CD14-positive monocyte (primary cell): ENCODE measurements at regions not wholly inside any gene's neighbourhood (a gene's known extent, or its start where the extent isn't known, plus 50 kb on each side); places are given as distances from the start of the nearest gene placed in this dataset.
A peak's percentile ranks its signal among the peaks of the same experiment; 100 is the strongest.

Source experiments
- DNase-seq, 3 donors: peaks; one replicate each; pipeline ENCODE4 v3.0.0-alpha.2; 2011 to 2022
- H2AFZ ChIP-seq: 2 replicates; pipeline ENCODE4 v1.6.0; 2012; ENCODE audit warnings: mild to moderate bottlenecking, low read depth, low read length, inconsistent platforms; ENCODE audit not compliant: insufficient read depth, poor library complexity, severe bottlenecking
- H3K27ac ChIP-seq, 2 donors: 1 replicate in 1 of 2; 2 replicates in 1 of 2; pipeline ENCODE4 v1.5.1; 2012 to 2013; ENCODE audit warnings: low read length in 2 of 2, control low read depth in 1 of 2, inconsistent platforms in 1 of 2, low read depth in 1 of 2, mild to moderate bottlenecking in 1 of 2
- H3K27me3 ChIP-seq, 2 donors: one replicate each; pipeline versions ENCODE4 v1.6.0 to v1.6.1; 2011 to 2013; ENCODE audit warnings: low read length in 2 of 2; ENCODE audit not compliant: control insufficient read depth in 2 of 2, insufficient read depth in 2 of 2
- H3K36me3 ChIP-seq, 2 donors: replicated peaks in 1 of 2; 1 replicate in 1 of 2; 2 replicates in 1 of 2; pipeline versions ENCODE4 v1.5.1 to v1.6.1; 2012 to 2013; ENCODE audit warnings: low read length in 2 of 2, control low read depth in 1 of 2, inconsistent platforms in 1 of 2, mild to moderate bottlenecking in 1 of 2; ENCODE audit not compliant: insufficient read depth in 2 of 2, control insufficient read depth in 1 of 2
- H3K4me1 ChIP-seq, 2 donors: 1 replicate in 1 of 2; 2 replicates in 1 of 2; pipeline versions ENCODE4 v1.5.1 to v1.6.1; 2012 to 2013; ENCODE audit warnings: low read length in 2 of 2, control low read depth in 1 of 2, inconsistent platforms in 1 of 2, mild to moderate bottlenecking in 1 of 2, moderate library complexity in 1 of 2; ENCODE audit not compliant: insufficient read depth in 2 of 2, control insufficient read depth in 1 of 2
- H3K4me2 ChIP-seq: replicated peaks from 2 replicates; pipeline ENCODE3; 2012; ENCODE audit warnings: low read length, moderate library complexity, mild to moderate bottlenecking; ENCODE audit not compliant: poor library complexity, severe bottlenecking; ENCODE audit errors: extremely low read depth
- H3K4me3 ChIP-seq, 3 experiments: fragments of 200-600 bp in 1 of 3; sonication (generic) in 1 of 3; replicated peaks in 1 of 3; 1 replicate in 2 of 3; 2 replicates in 1 of 3; pipeline ENCODE4 v1.5.1; 2011 to 2013; ENCODE audit warnings: low read length in 3 of 3, mild to moderate bottlenecking in 3 of 3, control low read depth in 2 of 3, low read depth in 2 of 3, inconsistent platforms in 1 of 3, moderate library complexity in 1 of 3
- H3K79me2 ChIP-seq: 2 replicates; pipeline ENCODE4 v1.6.0; 2012; ENCODE audit warnings: mild to moderate bottlenecking, control low read depth, inconsistent platforms, low read length, moderate library complexity; ENCODE audit not compliant: insufficient read depth
- H3K9ac ChIP-seq: 2 replicates; pipeline ENCODE4 v1.6.0; 2017; ENCODE audit warnings: low read length, mild to moderate bottlenecking; ENCODE audit not compliant: insufficient read depth, poor library complexity, severe bottlenecking
- H3K9me3 ChIP-seq, 2 donors: replicated peaks in 1 of 2; 1 replicate in 1 of 2; 2 replicates in 1 of 2; pipeline versions ENCODE4 v1.5.1 to v1.6.1; 2012 to 2013; ENCODE audit warnings: low read length in 2 of 2, control low read depth in 1 of 2; ENCODE audit not compliant: control insufficient read depth in 1 of 2, insufficient read depth in 1 of 2
- H4K20me1 ChIP-seq: 2 replicates; pipeline ENCODE4 v1.6.0; 2012; ENCODE audit warnings: mild to moderate bottlenecking, low read length, control low read depth, moderate library complexity; ENCODE audit not compliant: insufficient read depth
- H3K27ac Mint-ChIP-seq, 7 donors: one replicate each; pipeline ENCODE4 v1.8.0; 2020; ENCODE audit warnings: mild to moderate bottlenecking in 7 of 7, mixed read lengths in 7 of 7, moderate library complexity in 6 of 7, inconsistent platforms in 2 of 7
- H3K27me3 Mint-ChIP-seq, 3 donors: one replicate each; pipeline ENCODE4 v1.8.0; 2021 to 2022; ENCODE audit warnings: low read depth in 3 of 3, mild to moderate bottlenecking in 3 of 3, mixed read lengths in 3 of 3, moderate library complexity in 3 of 3, inconsistent platforms in 1 of 3
- H3K36me3 Mint-ChIP-seq, 2 donors: one replicate each; pipeline ENCODE4 v1.8.0; 2020; ENCODE audit warnings: mixed read lengths in 2 of 2, inconsistent platforms in 1 of 2, mild to moderate bottlenecking in 1 of 2
- H3K4me1 Mint-ChIP-seq: one replicate; pipeline ENCODE4 v1.8.0; 2020; ENCODE audit warnings: mild to moderate bottlenecking, mixed read lengths
- H3K4me3 Mint-ChIP-seq, 2 donors: one replicate each; pipeline ENCODE4 v1.8.0; 2020; ENCODE audit warnings: mild to moderate bottlenecking in 2 of 2, mixed read lengths in 2 of 2, moderate library complexity in 1 of 2
- H3K9me3 Mint-ChIP-seq, 7 donors: one replicate each; pipeline ENCODE4 v1.8.0; 2020 to 2022; ENCODE audit warnings: mixed read lengths in 7 of 7, mild to moderate bottlenecking in 6 of 7, moderate library complexity in 6 of 7, inconsistent platforms in 2 of 7
- WGBS: methylation state at CpG from one replicate; pipeline ENCODE4 v1.1.5; 2013; ENCODE audit warnings: missing lambda C conversion rate; ENCODE audit not compliant: insufficient coverage; 5-methylcytosine and 5-hydroxymethylcytosine counted together
- intact Hi-C, 2 donors: fragments of 100-400 bp; cut with micrococcal nuclease; formaldehyde crosslinking; loops; one replicate each; pipeline versions ENCODE4 v1.15.0 to v1.15.1; 2023
- TF ChIP-seq, protein P1 (sequence below): fragments of 200-600 bp; IDR thresholded peaks from one replicate; pipeline ENCODE4 v1.8.0; 2022; ENCODE audit warnings: antibody characterized with exemption, mild to moderate bottlenecking

DNA sequence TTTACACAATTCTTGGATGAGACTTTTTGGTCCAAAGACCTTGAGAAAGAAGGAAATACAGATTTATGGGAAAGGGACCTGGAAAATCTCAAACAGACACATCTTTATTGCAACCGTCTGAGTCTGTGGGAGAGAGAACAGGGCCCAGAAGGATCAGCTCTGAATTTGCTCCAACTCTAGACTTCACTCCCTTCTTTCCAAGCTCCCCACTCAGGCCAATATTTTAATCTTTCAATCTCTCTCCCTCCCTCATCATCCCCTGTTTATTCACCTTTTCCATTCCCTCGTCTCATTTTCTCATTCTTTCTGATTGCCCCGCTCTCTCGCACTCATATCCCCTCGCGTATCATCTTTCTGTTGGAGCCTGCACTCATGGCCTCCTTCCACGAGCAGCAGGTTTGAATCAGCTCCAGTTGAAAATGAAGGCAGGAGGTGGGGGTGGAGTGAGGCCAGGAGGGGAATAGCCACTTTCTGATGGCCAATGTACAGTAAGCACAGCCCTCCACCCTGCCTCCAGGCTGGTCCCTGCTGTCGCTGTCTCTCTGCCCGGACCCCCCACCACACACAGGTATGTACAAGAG lies 63.6 kb upstream of the BOC start:
- no peaks in the 10 kb centered on the region for H3K79me2 ChIP-seq
- peaks cover 0 to 4% (median 1%) of the 10 kb centered on the region in 3 donors for H3K27me3 Mint-ChIP-seq
- H3K4me3 ChIP-seq, result no peak overlapping the region
- no peak overlapping the region for H3K9ac ChIP-seq
- H3K4me1 ChIP-seq, result no peaks in the 10 kb centered on the region
- WGBS, result 100% methylated on average over 7 of the region's 9 CpGs
- no peaks in the 10 kb centered on the region for H3K4me1 Mint-ChIP-seq
- intact Hi-C loops, result no loop called here
- no peaks in the 10 kb centered on the region for H3K9me3 ChIP-seq
- no peak for DNase-seq
- peak overlapping the region in 2 of 7 donors; percentile 55 to 70 for H3K27ac Mint-ChIP-seq
- H3K4me3 Mint-ChIP-seq, result no peak overlapping the region
- H3K36me3 Mint-ChIP-seq, result no peaks in the 10 kb centered on the region
- H3K27me3 ChIP-seq, result no peaks in the 10 kb centered on the region
- H3K4me2 ChIP-seq, result no peak overlapping the region
- no peak overlapping the region for H3K27ac ChIP-seq
- H4K20me1 ChIP-seq, result no peaks in the 10 kb centered on the region
- no peak overlapping the region for H2AFZ ChIP-seq
- H3K9me3 Mint-ChIP-seq, result peaks cover 0 to 2% (median 0%) of the 10 kb centered on the region in 7 donors
- TF ChIP-seq, protein P1, sequence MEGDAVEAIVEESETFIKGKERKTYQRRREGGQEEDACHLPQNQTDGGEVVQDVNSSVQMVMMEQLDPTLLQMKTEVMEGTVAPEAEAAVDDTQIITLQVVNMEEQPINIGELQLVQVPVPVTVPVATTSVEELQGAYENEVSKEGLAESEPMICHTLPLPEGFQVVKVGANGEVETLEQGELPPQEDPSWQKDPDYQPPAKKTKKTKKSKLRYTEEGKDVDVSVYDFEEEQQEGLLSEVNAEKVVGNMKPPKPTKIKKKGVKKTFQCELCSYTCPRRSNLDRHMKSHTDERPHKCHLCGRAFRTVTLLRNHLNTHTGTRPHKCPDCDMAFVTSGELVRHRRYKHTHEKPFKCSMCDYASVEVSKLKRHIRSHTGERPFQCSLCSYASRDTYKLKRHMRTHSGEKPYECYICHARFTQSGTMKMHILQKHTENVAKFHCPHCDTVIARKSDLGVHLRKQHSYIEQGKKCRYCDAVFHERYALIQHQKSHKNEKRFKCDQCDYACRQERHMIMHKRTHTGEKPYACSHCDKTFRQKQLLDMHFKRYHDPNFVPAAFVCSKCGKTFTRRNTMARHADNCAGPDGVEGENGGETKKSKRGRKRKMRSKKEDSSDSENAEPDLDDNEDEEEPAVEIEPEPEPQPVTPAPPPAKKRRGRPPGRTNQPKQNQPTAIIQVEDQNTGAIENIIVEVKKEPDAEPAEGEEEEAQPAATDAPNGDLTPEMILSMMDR, result no peak
- no peaks in the 10 kb centered on the region for H3K36me3 ChIP-seq

DNA sequence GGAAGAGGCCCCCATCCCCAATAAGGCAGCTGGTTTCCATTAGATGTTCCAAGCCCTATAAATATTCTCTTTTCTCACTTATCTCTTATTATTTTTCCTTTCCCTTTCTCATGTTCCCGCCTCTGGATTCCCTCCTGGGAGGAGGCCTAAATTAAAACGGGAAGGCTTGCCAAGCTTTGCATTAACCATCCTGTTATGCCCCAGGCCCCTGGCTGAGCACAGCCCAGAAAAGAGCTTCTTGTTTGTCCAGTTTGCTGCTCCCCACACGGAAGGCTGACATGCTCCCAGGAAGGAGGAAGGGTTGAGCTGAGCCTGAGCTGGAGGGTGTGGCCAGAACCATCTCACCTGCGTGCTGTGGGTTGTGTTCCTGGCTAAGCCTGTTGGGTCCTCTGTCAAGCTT lies 63.1 kb upstream of the BOC start:
- intact Hi-C loops, result no loop called here
- H3K36me3 Mint-ChIP-seq, result no peaks in the 10 kb centered on the region
- Histone ChIP-seq H3K9ac (no peak overlapping the region), H3K36me3 (no peaks in the 10 kb centered on the region), H4K20me1 (no peaks in the 10 kb centered on the region), H3K4me2 (no peak overlapping the region), H3K4me3 (no peak overlapping the region), H3K9me3 (no peaks in the 10 kb centered on the region), H3K27ac (no peak overlapping the region), H3K79me2 (no peaks in the 10 kb centered on the region), H2AFZ (no peak overlapping the region), H3K27me3 (no peaks in the 10 kb centered on the region), H3K4me1 (no peaks in the 10 kb centered on the region)
- H3K27me3 Mint-ChIP-seq, result peaks cover 0 to 4% (median 0%) of the 10 kb centered on the region in 3 donors
- no peak overlapping the region for H3K27ac Mint-ChIP-seq
- 85% methylated on average over 2 of the region's 4 CpGs for WGBS
- TF ChIP-seq, protein P1, result no peak
- H3K9me3 Mint-ChIP-seq, result peaks cover 0 to 2% (median 0%) of the 10 kb centered on the region in 7 donors
- DNase-seq, result no peak
- H3K4me1 Mint-ChIP-seq, result no peaks in the 10 kb centered on the region
- no peak overlapping the region for H3K4me3 Mint-ChIP-seq
